AG10803 (cell line): ENCODE measurements at regions not wholly inside any gene's neighbourhood (a gene's known extent, or its start where the extent isn't known, plus 50 kb on each side); places are given as distances from the start of the nearest gene placed in this dataset.

Source experiments
- DNase-seq: peaks from one replicate; pipeline ENCODE4 v3.0.0; 2010; ENCODE audit warnings: low read depth
- H3K4me3 ChIP-seq: 2 replicates; pipeline ENCODE4 v1.5.1; 2011; ENCODE audit warnings: mild to moderate bottlenecking, low read length, control low read depth
- CTCF ChIP-seq: conservative IDR thresholded peaks from 2 replicates; pipeline ENCODE4 v1.5.1; 2011; ENCODE audit warnings: mild to moderate bottlenecking, low read length, control low read depth, inconsistent platforms

GRCh38 chr1:60636946-60637345, 445.4 kb upstream of the NFIA start:
- TF ChIP-seq CTCF, result no peak
- no peak overlapping the region for H3K4me3 ChIP-seq
- DNase-seq, result no peak

GRCh38 chr1:60634106-60634505, 448.3 kb upstream of the NFIA start:
- no peak overlapping the region for H3K4me3 ChIP-seq
- no peak for TF ChIP-seq CTCF
- DNase-seq, result no peak

GRCh38 chr1:60622486-60622885, 459.9 kb upstream of the NFIA start:
- TF ChIP-seq CTCF, result no peak
- H3K4me3 ChIP-seq, result no peak overlapping the region
- no peak for DNase-seq

GRCh38 chr1:60621368-60621851, 461.0 kb upstream of the NFIA start:
- H3K4me3 ChIP-seq, result no peak overlapping the region
- no peak for DNase-seq

GRCh38 chr1:60620087-60620486, 462.3 kb upstream of the NFIA start:
- no peak for DNase-seq
- no peak overlapping the region for H3K4me3 ChIP-seq
- TF ChIP-seq CTCF, result no peak

More at GRCh38 chr1:60621368-60621851, 461.0 kb upstream of the NFIA start:
- TF ChIP-seq CTCF, result no peak

- no peak for DNase-seq
- TF ChIP-seq CTCF, result no peak
- no peak overlapping the region for H3K4me3 ChIP-seq
Observed at GRCh38 chr1:60619581-60619980, 462.8 kb upstream of the NFIA start.

GRCh38 chr1:60615666-60616065, 466.7 kb upstream of the NFIA start:
- TF ChIP-seq CTCF, result no peak
- no peak for DNase-seq
- H3K4me3 ChIP-seq, result no peak overlapping the region
